ENCODE measurements at regions not wholly inside any gene's neighbourhood (a gene's known extent, or its start where the extent isn't known, plus 50 kb on each side); places are given as distances from the start of the nearest gene placed in this dataset.

DNA sequence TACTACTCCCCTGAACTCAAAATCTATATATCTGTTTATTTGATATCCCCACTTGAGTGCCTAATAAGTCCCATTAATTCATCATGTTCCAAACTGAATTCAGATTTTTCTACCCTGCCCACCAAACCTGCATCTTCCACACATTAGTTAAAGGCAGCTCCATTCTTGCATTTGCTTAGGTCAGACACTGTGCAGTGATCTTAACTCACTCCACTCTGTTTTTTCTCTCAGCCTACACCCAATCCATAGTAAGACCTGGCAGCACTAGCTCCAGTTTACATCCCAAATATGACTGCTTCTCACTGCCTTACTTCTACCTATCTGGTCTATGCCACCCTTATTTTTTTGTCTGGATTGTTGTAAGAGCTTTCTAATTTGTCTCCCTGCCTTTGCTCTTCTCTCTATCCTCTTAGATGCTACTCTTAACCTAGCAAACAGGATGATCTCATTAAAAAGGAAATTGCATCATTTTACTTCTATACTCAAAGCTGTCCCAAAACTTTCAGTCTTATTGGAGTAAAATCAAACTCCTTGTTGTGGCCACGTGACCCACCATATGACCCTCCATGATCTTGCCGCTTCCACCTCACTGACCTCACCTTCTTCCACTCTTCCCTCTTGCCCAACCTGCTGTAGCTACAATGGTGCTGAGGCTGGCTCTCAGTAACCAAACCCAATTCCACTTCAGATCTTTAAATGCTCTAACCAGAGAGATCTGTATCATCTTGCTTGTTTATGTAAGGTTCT, 274.9 kb upstream of the FANCL start:
- H3K9me3 ChIP-seq = no peaks in the 10 kb centered on the region
- H3K4me1 ChIP-seq = no peaks in the 10 kb centered on the region
- H3K36me3 ChIP-seq (replicated peaks in 1 of 2; ENCODE audit: insufficient read depth in 1 of 2, low read depth in 2 of 2) = no peaks in the 10 kb centered on the region
- 89 to 90% methylated on average over 2 of the region's 2 CpGs for WGBS, 2 donors
- no peak for ATAC-seq
- no peak for DNase-seq
- no peak overlapping the region for H3K27ac ChIP-seq
- H3K4me3 ChIP-seq = no peak overlapping the region
- no peaks in the 10 kb centered on the region for H3K27me3 ChIP-seq
- no peak for TF ChIP-seq CTCF (IDR thresholded peaks at IDR 0.05)
- no peak for TF ChIP-seq POLR2A (IDR thresholded peaks at IDR 0.05)
- intact Hi-C loops (cut with DNase I) = no loop called here

DNA sequence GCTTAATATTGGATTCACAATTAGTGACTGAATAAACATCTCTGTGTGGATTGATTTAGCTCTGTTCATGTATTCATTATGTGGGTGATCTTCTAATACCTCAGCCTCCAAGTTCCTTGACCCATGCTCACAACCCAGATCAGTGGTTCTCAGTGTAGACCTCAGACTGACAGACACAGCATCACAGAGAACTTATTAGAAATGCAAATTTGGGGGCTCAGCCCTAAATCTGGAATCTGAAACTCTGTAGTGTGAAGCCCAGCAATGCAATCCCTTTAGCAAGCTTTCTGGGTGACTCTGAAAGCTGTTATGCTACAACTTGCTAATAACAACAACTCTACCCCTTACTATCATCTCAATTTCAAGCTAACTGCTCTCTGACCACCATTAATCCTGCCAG, 273.1 kb upstream of the FANCL start:
- no peaks in the 10 kb centered on the region for H3K4me1 ChIP-seq
- intact Hi-C loops (cut with DNase I) = no loop called here
- no peaks in the 10 kb centered on the region for H3K9me3 ChIP-seq
- no peak overlapping the region for H3K27ac ChIP-seq
- H3K36me3 ChIP-seq (replicated peaks in 1 of 2; ENCODE audit: insufficient read depth in 1 of 2, low read depth in 2 of 2) = no peaks in the 10 kb centered on the region
- no peaks in the 10 kb centered on the region for H3K27me3 ChIP-seq
- ATAC-seq (no peak), DNase-seq (no peak)
- no peak overlapping the region for H3K4me3 ChIP-seq
- TF ChIP-seq CTCF (IDR thresholded peaks at IDR 0.05) (no peak), POLR2A (IDR thresholded peaks at IDR 0.05) (no peak)

- Histone ChIP-seq H3K27ac (no peak overlapping the region), H3K4me1 (no peaks in the 10 kb centered on the region), H3K4me3 (no peak overlapping the region), H3K27me3 (no peaks in the 10 kb centered on the region), H3K36me3 (replicated peaks in 1 of 2; ENCODE audit: insufficient read depth in 1 of 2, low read depth in 2 of 2) (no peaks in the 10 kb centered on the region), H3K9me3 (no peaks in the 10 kb centered on the region)
- DNase-seq (no peak), ATAC-seq (no peak)
- TF ChIP-seq CTCF (IDR thresholded peaks at IDR 0.05) (no peak), POLR2A (IDR thresholded peaks at IDR 0.05) (no peak)
- intact Hi-C loops (cut with DNase I) = no loop called here
- WGBS, 2 donors = 74 to 78% methylated on average over 1 of the region's 1 CpG
These were observed 271.8 kb upstream of the FANCL start for GRCh38 chr2:58512878-58513277.

- TF ChIP-seq CTCF (IDR thresholded peaks at IDR 0.05) (no peak), POLR2A (IDR thresholded peaks at IDR 0.05) (no peak)
- no peak overlapping the region for H3K27ac ChIP-seq
- ATAC-seq = no peak
- no peaks in the 10 kb centered on the region for H3K36me3 ChIP-seq (replicated peaks in 1 of 2; ENCODE audit: insufficient read depth in 1 of 2, low read depth in 2 of 2)
- WGBS, 2 donors = 74 to 80% methylated on average over 4 of the region's 4 CpGs
- no peaks in the 10 kb centered on the region for H3K4me1 ChIP-seq
- no peaks in the 10 kb centered on the region for H3K9me3 ChIP-seq
- DNase-seq = no peak
- H3K27me3 ChIP-seq = no peaks in the 10 kb centered on the region
- intact Hi-C loops (cut with DNase I) = no loop called here
- no peak overlapping the region for H3K4me3 ChIP-seq
These were observed 266.9 kb upstream of the FANCL start for GRCh38 chr2:58508006-58508405.

DNA sequence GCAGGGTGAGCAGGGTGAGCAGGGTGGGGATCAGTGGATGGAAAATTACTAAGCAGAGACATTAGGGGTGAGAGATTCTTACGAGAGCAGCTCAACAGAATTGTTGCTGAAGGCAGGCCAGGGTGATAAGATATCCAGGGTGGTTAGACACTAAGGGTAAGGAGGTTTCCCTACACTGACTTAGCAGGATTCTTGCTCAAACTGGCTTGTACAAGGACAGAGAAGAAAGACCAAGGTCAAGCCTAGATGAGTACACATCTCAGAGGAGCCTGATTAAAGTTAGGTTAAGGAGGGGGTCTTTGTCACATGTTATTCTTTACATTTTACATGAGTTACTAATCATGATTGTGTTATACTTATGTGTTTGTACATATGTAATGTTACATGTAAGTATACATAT, 262.8 kb upstream of the FANCL start:
- H3K4me1 ChIP-seq = no peaks in the 10 kb centered on the region
- H3K4me3 ChIP-seq = no peak overlapping the region
- 61 to 69% methylated on average over 1 of the region's 1 CpG for WGBS, 2 donors
- no peaks in the 10 kb centered on the region for H3K9me3 ChIP-seq
- no peak overlapping the region for H3K27ac ChIP-seq
- H3K36me3 ChIP-seq (replicated peaks in 1 of 2; ENCODE audit: insufficient read depth in 1 of 2, low read depth in 2 of 2) = no peaks in the 10 kb centered on the region
- intact Hi-C loops (cut with DNase I) = no loop called here
- TF ChIP-seq POLR2A (IDR thresholded peaks at IDR 0.05) = no peak
- no peak for TF ChIP-seq CTCF (IDR thresholded peaks at IDR 0.05)
- no peak for ATAC-seq
- DNase-seq = no peak
- no peaks in the 10 kb centered on the region for H3K27me3 ChIP-seq
